ENCODE measurements at regions not wholly inside any gene's neighbourhood (a gene's known extent, or its start where the extent isn't known, plus 50 kb on each side); places are given as distances from the start of the nearest gene placed in this dataset.

DNA sequence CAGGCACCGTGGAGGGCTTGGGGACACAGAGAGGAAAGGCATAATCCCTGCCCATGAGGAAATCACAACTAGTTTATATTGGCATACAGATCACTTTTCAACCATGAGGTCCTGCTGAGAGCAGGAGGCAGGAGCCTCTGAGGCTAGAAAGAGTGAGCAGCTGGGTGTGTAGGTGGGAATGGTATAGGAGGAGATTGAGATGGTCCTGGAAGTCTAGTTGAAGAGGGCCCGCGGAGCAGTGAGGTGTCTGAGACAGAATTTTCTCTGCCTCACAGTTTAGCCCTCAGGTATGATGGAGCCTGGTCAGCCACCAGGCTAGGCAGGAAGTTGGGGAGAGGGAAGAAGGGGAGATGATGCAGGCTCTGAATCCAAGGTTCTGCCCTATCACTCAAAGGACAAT, 54.7 kb upstream of the JDP2 start:
- TF ChIP-seq, protein P1, sequence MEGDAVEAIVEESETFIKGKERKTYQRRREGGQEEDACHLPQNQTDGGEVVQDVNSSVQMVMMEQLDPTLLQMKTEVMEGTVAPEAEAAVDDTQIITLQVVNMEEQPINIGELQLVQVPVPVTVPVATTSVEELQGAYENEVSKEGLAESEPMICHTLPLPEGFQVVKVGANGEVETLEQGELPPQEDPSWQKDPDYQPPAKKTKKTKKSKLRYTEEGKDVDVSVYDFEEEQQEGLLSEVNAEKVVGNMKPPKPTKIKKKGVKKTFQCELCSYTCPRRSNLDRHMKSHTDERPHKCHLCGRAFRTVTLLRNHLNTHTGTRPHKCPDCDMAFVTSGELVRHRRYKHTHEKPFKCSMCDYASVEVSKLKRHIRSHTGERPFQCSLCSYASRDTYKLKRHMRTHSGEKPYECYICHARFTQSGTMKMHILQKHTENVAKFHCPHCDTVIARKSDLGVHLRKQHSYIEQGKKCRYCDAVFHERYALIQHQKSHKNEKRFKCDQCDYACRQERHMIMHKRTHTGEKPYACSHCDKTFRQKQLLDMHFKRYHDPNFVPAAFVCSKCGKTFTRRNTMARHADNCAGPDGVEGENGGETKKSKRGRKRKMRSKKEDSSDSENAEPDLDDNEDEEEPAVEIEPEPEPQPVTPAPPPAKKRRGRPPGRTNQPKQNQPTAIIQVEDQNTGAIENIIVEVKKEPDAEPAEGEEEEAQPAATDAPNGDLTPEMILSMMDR (conservative IDR thresholded peaks at IDR 0.05 in 1 of 2, IDR thresholded peaks at IDR 0.05 in 1 of 2; ENCODE audit: extremely low read depth in 1 of 2, insufficient read depth in 1 of 2, low read depth in 1 of 2, low read length in 2 of 2), result no peak
- TF ChIP-seq EZH2 (IDR thresholded peaks at IDR 0.05; ENCODE audit: borderline replicate concordance, low read length), result no peak
